Karpas-422 (cell line): ENCODE measurements at regions not wholly inside any gene's neighbourhood (a gene's known extent, or its start where the extent isn't known, plus 50 kb on each side); places are given as distances from the start of the nearest gene placed in this dataset.

Experiments
- DNase-seq: peaks from one replicate; pipeline ENCODE4 v3.0.0-alpha.2; 2015
- H2AFZ ChIP-seq: fragments of 200-600 bp; sonication (generic); 2 replicates; pipeline ENCODE4 v1.6.1; 2014; ENCODE audit warnings: antibody characterized with exemption, low read length, mixed read lengths
- H3K27ac ChIP-seq: fragments of 200-600 bp; sonication (generic); 2 replicates; pipeline ENCODE4 v1.5.1; 2014; ENCODE audit warnings: mild to moderate bottlenecking, low read length, moderate library complexity
- H3K27me3 ChIP-seq: fragments of 200-600 bp; sonication (generic); 2 replicates; pipeline ENCODE4 v1.6.1; 2014; ENCODE audit warnings: low read length, mixed read lengths
- H3K36me3 ChIP-seq: fragments of 200-600 bp; sonication (generic); 2 replicates; pipeline ENCODE4 v1.6.1; 2014; ENCODE audit warnings: low read length, mixed read lengths; ENCODE audit not compliant: insufficient read depth
- H3K4me1 ChIP-seq: fragments of 200-600 bp; sonication (generic); 2 replicates; pipeline ENCODE4 v1.6.1; 2014; ENCODE audit warnings: mild to moderate bottlenecking, low read length, mixed read lengths
- H3K4me2 ChIP-seq: fragments of 200-600 bp; sonication (generic); 2 replicates; pipeline ENCODE4 v1.6.1; 2014; ENCODE audit warnings: low read length, low read depth, mild to moderate bottlenecking; ENCODE audit not compliant: poor library complexity, severe bottlenecking
- H3K4me3 ChIP-seq: fragments of 200-600 bp; sonication (generic); 2 replicates; pipeline ENCODE4 v1.5.1; 2014; ENCODE audit warnings: mild to moderate bottlenecking, antibody characterized with exemption, low read length, mixed read lengths
- H3K79me2 ChIP-seq: fragments of 200-600 bp; sonication (generic); 2 replicates; pipeline ENCODE4 v1.6.1; 2014; ENCODE audit warnings: mild to moderate bottlenecking, low read length, mixed read lengths
- H3K9ac ChIP-seq: fragments of 200-600 bp; sonication (generic); 2 replicates; pipeline ENCODE4 v1.6.0; 2014; ENCODE audit warnings: low read length
- H3K9me2 ChIP-seq: fragments of 200-600 bp; sonication (generic), shearing (Covaris generic); replicated peaks from 2 replicates; pipeline ENCODE4 v1.6.0; 2014; ENCODE audit warnings: mild to moderate bottlenecking, low read length, moderate library complexity; ENCODE audit not compliant: insufficient read depth
- H3K9me3 ChIP-seq: fragments of 300-700, 200-600 bp; sonication (generic); 2 replicates; pipeline ENCODE4 v1.6.1; 2014; ENCODE audit warnings: low read length, mixed read lengths
- H4K20me1 ChIP-seq: fragments of 200-600 bp; sonication (generic); 2 replicates; pipeline ENCODE4 v1.6.1; 2014; ENCODE audit warnings: mild to moderate bottlenecking, antibody characterized with exemption, low read length, low read depth; ENCODE audit not compliant: insufficient read depth

DNA sequence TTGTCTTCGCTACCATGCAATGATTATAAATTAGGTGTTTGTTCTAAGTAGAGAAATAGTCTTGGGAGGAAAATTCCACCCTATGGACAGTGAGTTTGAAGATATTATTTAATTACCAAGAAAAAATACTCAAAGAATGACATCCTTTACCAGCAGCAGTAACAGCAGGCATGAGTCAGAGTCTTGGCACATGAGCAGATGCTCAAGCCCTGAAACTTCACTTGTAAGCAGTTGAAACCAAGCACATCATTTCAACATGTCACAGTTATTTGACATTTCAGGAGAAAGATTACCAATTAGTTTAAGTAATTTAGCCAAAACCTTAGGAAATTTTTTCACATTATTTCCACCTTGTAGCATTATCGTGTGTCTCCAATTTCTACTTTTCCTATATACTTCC lies 99.2 kb downstream of the C12orf50 start:
- no peak overlapping the region for H3K9ac ChIP-seq
- no peaks in the 10 kb centered on the region for H3K36me3 ChIP-seq
- no peaks in the 10 kb centered on the region for H3K27me3 ChIP-seq
- no peaks in the 10 kb centered on the region for H3K9me2 ChIP-seq
- H3K79me2 ChIP-seq: no peaks in the 10 kb centered on the region
- no peaks in the 10 kb centered on the region for H3K9me3 ChIP-seq
- DNase-seq: no peak
- H3K4me2 ChIP-seq: no peak overlapping the region
- H3K27ac ChIP-seq: no peak overlapping the region
- H4K20me1 ChIP-seq: no peaks in the 10 kb centered on the region
- H3K4me1 ChIP-seq: no peaks in the 10 kb centered on the region
- H3K4me3 ChIP-seq: no peak overlapping the region
- H2AFZ ChIP-seq: no peak overlapping the region

- Histone ChIP-seq H3K9me2 (no peaks in the 10 kb centered on the region), H3K9me3 (no peaks in the 10 kb centered on the region), H3K27ac (no peak overlapping the region), H3K4me1 (no peaks in the 10 kb centered on the region), H2AFZ (no peak overlapping the region), H3K4me3 (no peak overlapping the region), H3K9ac (no peak overlapping the region), H3K79me2 (no peaks in the 10 kb centered on the region), H3K36me3 (no peaks in the 10 kb centered on the region), H3K4me2 (no peak overlapping the region), H3K27me3 (no peaks in the 10 kb centered on the region), H4K20me1 (no peaks in the 10 kb centered on the region)
- no peak for DNase-seq
These were observed 99.9 kb downstream of the C12orf50 start for GRCh38 chr12:87929346-87929745.

DNA sequence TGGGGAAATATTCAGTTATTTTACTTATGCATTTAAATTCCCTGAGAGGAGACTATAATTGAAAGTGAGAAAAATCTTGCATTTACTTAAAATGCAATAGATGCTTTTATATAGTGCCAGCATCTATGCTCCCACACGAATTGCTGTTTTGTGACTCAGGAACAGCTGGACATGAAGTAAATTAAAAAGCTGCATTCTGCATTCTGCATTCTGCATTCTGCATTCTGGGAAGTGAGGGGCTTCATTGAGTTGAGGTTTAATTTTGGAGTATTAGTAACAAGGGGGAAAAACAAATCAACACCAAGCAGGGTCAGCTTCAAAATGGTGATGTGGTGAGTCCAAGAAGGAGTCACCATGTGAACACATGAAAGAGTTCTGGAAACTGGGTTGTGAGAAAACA lies 101.2 kb downstream of the C12orf50 start:
- no peak overlapping the region for H3K9ac ChIP-seq
- no peaks in the 10 kb centered on the region for H3K4me1 ChIP-seq
- no peak for DNase-seq
- H2AFZ ChIP-seq: no peak overlapping the region
- H3K36me3 ChIP-seq: no peaks in the 10 kb centered on the region
- no peaks in the 10 kb centered on the region for H4K20me1 ChIP-seq
- no peak overlapping the region for H3K4me2 ChIP-seq
- H3K4me3 ChIP-seq: no peak overlapping the region
- H3K79me2 ChIP-seq: no peaks in the 10 kb centered on the region
- no peaks in the 10 kb centered on the region for H3K9me3 ChIP-seq
- no peaks in the 10 kb centered on the region for H3K27me3 ChIP-seq
- no peak overlapping the region for H3K27ac ChIP-seq
- no peaks in the 10 kb centered on the region for H3K9me2 ChIP-seq

- H3K9ac ChIP-seq: no peak overlapping the region
These were observed 104.2 kb downstream of the C12orf50 start for GRCh38 chr12:87925021-87925420.

GRCh38 chr12:87924149-87924548 lies 105.1 kb downstream of the C12orf50 start:
- Histone ChIP-seq H4K20me1 (no peaks in the 10 kb centered on the region), H3K9me2 (no peaks in the 10 kb centered on the region), H3K4me3 (no peak overlapping the region), H3K9ac (no peak overlapping the region), H3K9me3 (no peaks in the 10 kb centered on the region), H2AFZ (no peak overlapping the region), H3K36me3 (no peaks in the 10 kb centered on the region), H3K4me1 (no peaks in the 10 kb centered on the region), H3K79me2 (no peaks in the 10 kb centered on the region), H3K4me2 (no peak overlapping the region), H3K27ac (no peak overlapping the region), H3K27me3 (no peaks in the 10 kb centered on the region)
- DNase-seq: no peak

More at GRCh38 chr12:87925021-87925420, 104.2 kb downstream of the C12orf50 start:
- DNase-seq: no peak
- Histone ChIP-seq H3K9me2 (no peaks in the 10 kb centered on the region), H3K27ac (no peak overlapping the region), H3K27me3 (no peaks in the 10 kb centered on the region), H4K20me1 (no peaks in the 10 kb centered on the region), H3K79me2 (no peaks in the 10 kb centered on the region), H3K4me1 (no peaks in the 10 kb centered on the region), H3K9me3 (no peaks in the 10 kb centered on the region), H3K4me2 (no peak overlapping the region), H2AFZ (no peak overlapping the region), H3K36me3 (no peaks in the 10 kb centered on the region), H3K4me3 (no peak overlapping the region)

- no peaks in the 10 kb centered on the region for H3K36me3 ChIP-seq
- H3K9me2 ChIP-seq: no peaks in the 10 kb centered on the region
- no peaks in the 10 kb centered on the region for H3K79me2 ChIP-seq
- H3K4me3 ChIP-seq: no peak overlapping the region
- H3K4me1 ChIP-seq: no peaks in the 10 kb centered on the region
- H3K9me3 ChIP-seq: no peaks in the 10 kb centered on the region
- no peaks in the 10 kb centered on the region for H3K27me3 ChIP-seq
- no peak overlapping the region for H3K27ac ChIP-seq
- no peak for DNase-seq
- H4K20me1 ChIP-seq: no peaks in the 10 kb centered on the region
- no peak overlapping the region for H3K9ac ChIP-seq
- no peak overlapping the region for H2AFZ ChIP-seq
- H3K4me2 ChIP-seq: no peak overlapping the region
These were observed 105.8 kb downstream of the C12orf50 start for GRCh38 chr12:87923361-87923760.

- Histone ChIP-seq H3K4me1 (no peaks in the 10 kb centered on the region), H3K4me2 (no peak overlapping the region)
- no peak for DNase-seq
These were observed 106.5 kb downstream of the C12orf50 start for GRCh38 chr12:87922736-87923135.

GRCh38 chr12:87921621-87922020 lies 107.6 kb downstream of the C12orf50 start:
- Histone ChIP-seq H3K27me3 (no peaks in the 10 kb centered on the region), H3K27ac (no peak overlapping the region), H3K4me3 (no peak overlapping the region), H3K9me2 (no peaks in the 10 kb centered on the region), H3K4me2 (no peak overlapping the region), H2AFZ (no peak overlapping the region), H3K9ac (no peak overlapping the region), H4K20me1 (no peaks in the 10 kb centered on the region), H3K36me3 (no peaks in the 10 kb centered on the region), H3K4me1 (no peaks in the 10 kb centered on the region), H3K9me3 (no peaks in the 10 kb centered on the region), H3K79me2 (no peaks in the 10 kb centered on the region)
- DNase-seq: no peak

More at GRCh38 chr12:87922736-87923135, 106.5 kb downstream of the C12orf50 start:
- Histone ChIP-seq H3K9me3 (no peaks in the 10 kb centered on the region), H3K9ac (no peak overlapping the region), H3K9me2 (no peaks in the 10 kb centered on the region), H2AFZ (no peak overlapping the region), H3K27ac (no peak overlapping the region), H3K36me3 (no peaks in the 10 kb centered on the region), H3K4me3 (no peak overlapping the region), H4K20me1 (no peaks in the 10 kb centered on the region), H3K27me3 (no peaks in the 10 kb centered on the region), H3K79me2 (no peaks in the 10 kb centered on the region)

GRCh38 chr12:87920139-87920538 lies 109.1 kb downstream of the C12orf50 start:
- Histone ChIP-seq H3K27me3 (no peaks in the 10 kb centered on the region), H3K79me2 (no peaks in the 10 kb centered on the region), H4K20me1 (no peaks in the 10 kb centered on the region), H3K9ac (no peak overlapping the region), H3K36me3 (no peaks in the 10 kb centered on the region), H3K4me3 (no peak overlapping the region), H3K9me2 (no peaks in the 10 kb centered on the region), H3K4me1 (no peaks in the 10 kb centered on the region), H3K27ac (no peak overlapping the region), H3K9me3 (no peaks in the 10 kb centered on the region), H2AFZ (no peak overlapping the region), H3K4me2 (no peak overlapping the region)
- DNase-seq: no peak
